ENCODE measurements at regions not wholly inside any gene's neighbourhood (a gene's known extent, or its start where the extent isn't known, plus 50 kb on each side); places are given as distances from the start of the nearest gene placed in this dataset.

DNA sequence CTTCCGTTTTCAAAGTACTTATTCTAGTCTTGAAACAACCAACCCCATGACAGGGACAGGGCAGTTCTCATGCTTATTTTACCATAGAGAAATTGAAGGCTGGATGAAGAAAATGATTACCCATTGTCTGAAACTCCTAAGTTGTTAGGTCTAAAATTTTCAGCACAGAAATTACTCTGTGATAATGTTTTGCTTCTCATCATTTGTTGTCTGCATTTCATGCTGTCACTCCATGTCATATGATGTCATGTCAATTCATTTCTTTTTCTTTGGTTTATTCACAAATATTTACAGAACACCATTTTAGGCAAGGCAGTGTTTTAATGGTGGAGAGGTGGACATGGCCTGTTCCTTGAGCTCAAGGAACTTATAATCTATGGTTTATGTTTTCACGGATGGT, 98.2 kb upstream of the RASGRP1 start:
- Histone ChIP-seq H3K36me3 (ENCODE audit: control insufficient read depth, insufficient read depth, low read length) (no peaks in the 10 kb centered on the region), H3K4me3 (ENCODE audit: low read depth, low read length) (no peak overlapping the region), H3K27me3 (ENCODE audit: control insufficient read depth, insufficient read depth, low read length) (no peaks in the 10 kb centered on the region), H3K27ac (ENCODE audit: low read depth, low read length) (no peak overlapping the region), H3K9ac (ENCODE audit: low read length) (no peak overlapping the region), H3K9me3 (ENCODE audit: control insufficient read depth, insufficient read depth, low read depth, low read length) (no peaks in the 10 kb centered on the region), H3K4me1 (ENCODE audit: control insufficient read depth, insufficient read depth, low read length) (no peaks in the 10 kb centered on the region; the same call in 1 of the 2 replicates)

DNA sequence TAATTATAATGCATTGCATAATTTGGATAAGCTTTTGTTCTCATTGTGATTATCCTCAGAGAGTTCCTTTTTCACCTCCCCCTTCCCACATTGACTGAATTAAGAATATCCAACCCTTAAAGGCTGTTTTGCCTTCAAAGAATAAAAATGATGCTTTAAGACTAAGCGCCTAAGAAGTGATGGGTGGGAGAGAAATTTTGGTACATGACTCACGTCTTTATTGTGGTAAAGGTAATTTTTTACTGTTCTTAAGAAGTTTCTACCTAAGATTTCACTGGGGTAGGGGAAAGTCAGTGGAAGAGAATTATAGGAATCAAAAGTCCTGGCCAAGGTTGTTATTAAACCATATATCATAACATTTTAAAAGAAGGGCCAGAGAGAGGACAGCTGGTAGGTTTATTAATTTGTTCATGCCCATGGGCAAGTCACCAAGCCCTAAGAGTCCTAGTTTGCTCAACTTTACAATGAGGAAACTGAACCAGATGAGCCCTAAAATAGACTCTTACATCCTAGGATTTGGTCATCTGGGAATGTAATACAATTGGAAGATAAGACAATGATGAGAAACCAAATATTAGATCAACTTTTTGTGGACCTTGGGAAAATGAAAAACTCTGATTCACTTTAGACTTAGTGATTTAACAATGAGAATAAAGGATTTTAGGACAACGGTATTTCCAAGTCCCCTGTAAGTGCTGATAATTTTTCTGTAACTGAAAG, 101.1 kb upstream of the RASGRP1 start:
- Histone ChIP-seq H3K4me3 (ENCODE audit: low read depth, low read length) (no peak overlapping the region), H3K27ac (ENCODE audit: low read depth, low read length) (no peak overlapping the region), H3K27me3 (ENCODE audit: control insufficient read depth, insufficient read depth, low read length) (no peaks in the 10 kb centered on the region)

DNA sequence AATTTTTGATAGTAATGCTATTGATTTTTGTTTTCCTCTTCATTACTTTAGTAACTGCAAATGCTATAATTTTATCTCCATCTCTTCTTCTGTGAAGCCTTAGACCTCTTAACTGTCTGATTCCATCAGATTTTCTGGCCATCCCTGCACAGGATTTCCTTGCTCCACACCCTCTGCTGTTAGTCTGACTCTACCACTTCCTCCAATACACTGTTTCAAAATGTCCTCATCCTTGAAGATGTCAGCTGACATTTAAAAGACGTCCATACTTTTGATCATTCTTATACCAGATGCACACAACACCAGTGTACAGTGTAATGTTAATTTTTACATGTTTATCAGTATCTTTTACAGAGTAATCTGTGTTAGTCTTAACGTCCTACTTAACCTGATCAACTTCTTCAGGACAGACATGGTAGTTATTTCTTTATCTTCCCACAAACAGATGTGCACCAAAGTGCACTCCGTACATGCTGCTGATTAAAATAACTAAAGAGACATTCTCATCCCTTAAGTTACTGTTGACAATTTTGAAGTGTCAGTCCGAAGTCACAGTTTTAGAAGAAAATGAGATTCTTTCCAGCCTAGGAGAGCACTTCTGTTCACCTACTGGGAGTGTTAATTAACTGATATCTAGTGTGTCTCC, 102.4 kb upstream of the RASGRP1 start:
- H3K4me3 ChIP-seq (ENCODE audit: low read depth, low read length): no peak overlapping the region
- no peak overlapping the region for H3K27ac ChIP-seq (ENCODE audit: low read depth, low read length)
- no peaks in the 10 kb centered on the region for H3K9me3 ChIP-seq (ENCODE audit: control insufficient read depth, insufficient read depth, low read depth, low read length)
- no peaks in the 10 kb centered on the region for H3K27me3 ChIP-seq (ENCODE audit: control insufficient read depth, insufficient read depth, low read length)
- H3K9ac ChIP-seq (ENCODE audit: low read length): no peak overlapping the region
- H3K4me1 ChIP-seq (ENCODE audit: control insufficient read depth, insufficient read depth, low read length): peaks cover 6% of the 10 kb centered on the region; the same call in 1 of the 2 replicates
- H3K36me3 ChIP-seq (ENCODE audit: control insufficient read depth, insufficient read depth, low read length): no peaks in the 10 kb centered on the region

More for the DNA sequence above, 101.1 kb upstream of the RASGRP1 start:
- no peak overlapping the region for H3K9ac ChIP-seq (ENCODE audit: low read length)
- peaks cover 6% of the 10 kb centered on the region; the same call in 1 of the 2 replicates for H3K4me1 ChIP-seq (ENCODE audit: control insufficient read depth, insufficient read depth, low read length)
- H3K36me3 ChIP-seq (ENCODE audit: control insufficient read depth, insufficient read depth, low read length): no peaks in the 10 kb centered on the region
- no peaks in the 10 kb centered on the region for H3K9me3 ChIP-seq (ENCODE audit: control insufficient read depth, insufficient read depth, low read depth, low read length)

DNA sequence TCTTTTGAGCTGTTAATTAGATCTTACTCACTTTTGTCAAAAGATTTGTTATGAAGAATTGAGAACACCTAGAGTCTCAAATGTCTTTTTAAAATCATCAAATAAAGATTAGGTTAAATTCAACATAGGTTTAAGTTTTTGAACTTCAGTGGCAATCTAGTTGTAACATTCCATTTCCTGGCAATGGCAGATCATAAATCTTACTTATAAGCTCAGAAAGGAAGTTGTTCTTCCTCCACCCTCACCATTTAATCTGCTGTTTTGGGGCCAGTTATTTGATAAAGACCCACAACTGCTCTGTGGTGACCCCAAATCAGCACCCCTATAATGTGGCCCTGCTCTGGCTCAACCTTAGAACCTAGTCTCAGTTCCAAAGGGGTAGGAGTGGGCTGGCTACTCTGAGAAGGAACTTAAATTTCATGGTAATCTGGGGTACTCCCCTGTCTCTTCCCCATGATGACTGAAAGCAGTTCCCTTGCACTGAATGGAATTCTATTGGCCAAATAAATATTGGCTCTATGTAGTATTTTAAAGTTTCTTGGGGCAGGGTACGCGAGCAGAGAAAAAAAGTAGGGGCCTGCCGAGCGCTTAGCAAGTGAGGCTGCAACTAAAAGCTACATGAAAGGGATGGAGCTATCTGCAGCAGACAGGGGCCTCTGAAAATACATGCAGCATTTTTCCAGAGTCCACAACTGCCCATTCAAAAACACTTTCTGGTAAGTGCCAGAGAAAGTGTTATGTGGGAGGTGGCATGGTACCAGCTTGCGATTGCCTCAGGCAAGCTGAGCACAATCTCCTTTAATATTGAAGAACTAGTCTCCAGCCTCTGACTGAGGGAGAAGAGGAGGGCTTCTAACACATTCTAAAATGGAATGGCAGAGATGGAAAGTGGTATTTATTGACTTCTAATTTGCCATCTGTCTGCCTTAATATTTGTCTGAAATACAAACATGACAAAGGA, 103.6 kb upstream of the RASGRP1 start:
- Histone ChIP-seq H3K27me3 (ENCODE audit: control insufficient read depth, insufficient read depth, low read length) (no peaks in the 10 kb centered on the region), H3K4me3 (ENCODE audit: low read depth, low read length) (no peak overlapping the region), H3K27ac (ENCODE audit: low read depth, low read length) (no peak overlapping the region), H3K4me1 (ENCODE audit: control insufficient read depth, insufficient read depth, low read length) (peaks cover 6% of the 10 kb centered on the region; the same call in 1 of the 2 replicates), H3K36me3 (ENCODE audit: control insufficient read depth, insufficient read depth, low read length) (no peaks in the 10 kb centered on the region), H3K9ac (ENCODE audit: low read length) (no peak overlapping the region), H3K9me3 (ENCODE audit: control insufficient read depth, insufficient read depth, low read depth, low read length) (no peaks in the 10 kb centered on the region)

DNA sequence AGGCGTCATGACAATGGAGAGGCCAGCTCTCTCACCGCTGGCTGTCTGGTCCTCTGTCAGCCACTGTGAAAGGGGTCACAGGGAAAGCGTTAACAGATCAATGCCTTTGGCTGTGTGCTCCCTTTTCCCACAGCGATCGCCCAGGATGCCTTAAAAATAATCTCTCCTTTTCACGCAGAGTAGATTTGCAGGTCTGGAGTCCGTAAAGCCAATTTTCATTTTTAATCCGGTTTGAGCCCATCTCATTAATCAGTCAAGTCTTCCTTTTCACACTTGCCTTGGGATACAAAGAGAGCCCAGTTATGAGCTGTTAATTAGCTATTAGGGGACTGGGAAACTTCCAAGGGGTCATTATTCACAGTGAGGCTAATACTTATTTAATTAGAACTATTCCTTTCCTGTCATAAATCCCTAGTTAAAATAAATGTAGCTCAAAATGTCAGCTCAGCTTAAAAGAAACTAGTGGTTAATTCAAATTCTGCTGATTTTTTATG, 104.3 kb upstream of the RASGRP1 start:
- Histone ChIP-seq H3K9me3 (ENCODE audit: control insufficient read depth, insufficient read depth, low read depth, low read length) (no peaks in the 10 kb centered on the region), H3K36me3 (ENCODE audit: control insufficient read depth, insufficient read depth, low read length) (no peaks in the 10 kb centered on the region), H3K27me3 (ENCODE audit: control insufficient read depth, insufficient read depth, low read length) (no peaks in the 10 kb centered on the region), H3K27ac (ENCODE audit: low read depth, low read length) (no peak overlapping the region), H3K9ac (ENCODE audit: low read length) (no peak overlapping the region), H3K4me3 (ENCODE audit: low read depth, low read length) (no peak overlapping the region), H3K4me1 (ENCODE audit: control insufficient read depth, insufficient read depth, low read length) (peaks cover 6% of the 10 kb centered on the region; the same call in 1 of the 2 replicates)

DNA sequence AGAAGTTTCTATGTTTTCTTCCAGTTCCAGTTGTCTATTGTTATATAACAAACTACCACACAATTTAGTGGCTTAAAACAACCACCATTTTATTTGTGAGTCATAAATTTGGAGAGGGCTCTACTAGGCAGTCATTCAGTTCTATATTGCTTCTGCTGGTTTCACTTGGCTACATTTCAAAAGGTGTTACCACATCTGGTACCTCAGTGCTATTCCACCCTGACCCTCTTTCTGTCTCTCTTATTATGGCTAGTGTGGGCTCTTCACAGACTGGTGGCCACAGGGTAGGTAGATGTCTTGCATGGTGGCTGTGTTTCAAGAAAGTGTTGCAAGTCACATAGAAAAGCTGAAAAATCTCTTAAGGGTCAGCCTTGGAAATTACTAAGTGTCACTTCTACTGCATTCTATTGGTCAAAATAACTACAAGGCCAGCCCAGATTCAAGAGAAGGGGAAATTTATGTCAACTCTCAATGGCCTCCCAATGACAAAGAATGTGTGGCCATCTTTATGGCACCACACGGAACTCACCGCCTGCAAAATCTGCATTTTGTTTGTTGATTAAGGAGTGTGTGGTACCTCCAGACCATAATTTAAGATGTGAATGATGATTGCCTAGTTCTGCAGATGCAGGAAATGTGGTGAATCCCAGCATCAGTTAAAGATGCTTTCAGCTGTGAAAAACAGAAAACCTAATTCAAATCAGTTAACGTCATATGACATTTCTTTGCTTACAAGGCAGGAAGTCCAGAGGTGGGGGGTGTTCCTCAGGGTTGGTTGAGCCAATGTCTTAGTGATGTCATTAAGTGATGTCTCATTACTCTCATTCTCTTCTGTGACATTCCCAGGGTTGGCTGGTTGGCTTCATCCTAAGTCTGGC, 105.8 kb upstream of the RASGRP1 start:
- H3K27ac ChIP-seq (ENCODE audit: low read depth, low read length): no peak overlapping the region
- H3K36me3 ChIP-seq (ENCODE audit: control insufficient read depth, insufficient read depth, low read length): no peaks in the 10 kb centered on the region
- no peaks in the 10 kb centered on the region for H3K9me3 ChIP-seq (ENCODE audit: control insufficient read depth, insufficient read depth, low read depth, low read length)
- no peak overlapping the region for H3K9ac ChIP-seq (ENCODE audit: low read length)
- peaks cover 6% of the 10 kb centered on the region; the same call in 1 of the 2 replicates for H3K4me1 ChIP-seq (ENCODE audit: control insufficient read depth, insufficient read depth, low read length)
- H3K4me3 ChIP-seq (ENCODE audit: low read depth, low read length): no peak overlapping the region
- H3K27me3 ChIP-seq (ENCODE audit: control insufficient read depth, insufficient read depth, low read length): no peaks in the 10 kb centered on the region

DNA sequence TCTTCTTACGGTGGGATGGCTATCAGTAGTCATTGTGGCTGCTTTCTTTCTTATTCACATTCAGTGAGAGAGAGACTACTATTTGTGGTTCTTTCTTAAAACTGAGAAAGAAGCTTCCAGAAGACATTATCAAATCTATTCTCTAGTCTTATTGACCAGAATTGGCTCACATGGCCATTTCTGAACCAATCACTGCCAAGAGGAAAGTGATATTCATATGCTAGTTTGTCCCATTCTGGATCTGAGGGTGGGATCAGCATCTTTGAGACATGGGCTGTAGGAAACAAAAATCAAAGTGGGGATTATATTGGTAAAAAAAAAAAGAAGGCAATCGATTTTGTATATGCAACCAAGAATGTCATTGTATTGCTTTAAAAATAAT, 106.4 kb upstream of the RASGRP1 start:
- no peak overlapping the region for H3K9ac ChIP-seq (ENCODE audit: low read length)
- no peaks in the 10 kb centered on the region for H3K36me3 ChIP-seq (ENCODE audit: control insufficient read depth, insufficient read depth, low read length)
- no peak overlapping the region for H3K4me3 ChIP-seq (ENCODE audit: low read depth, low read length)
- H3K27me3 ChIP-seq (ENCODE audit: control insufficient read depth, insufficient read depth, low read length): no peaks in the 10 kb centered on the region
- H3K27ac ChIP-seq (ENCODE audit: low read depth, low read length): no peak overlapping the region
- no peaks in the 10 kb centered on the region for H3K9me3 ChIP-seq (ENCODE audit: control insufficient read depth, insufficient read depth, low read depth, low read length)
- peaks cover 6% of the 10 kb centered on the region; the same call in 1 of the 2 replicates for H3K4me1 ChIP-seq (ENCODE audit: control insufficient read depth, insufficient read depth, low read length)

DNA sequence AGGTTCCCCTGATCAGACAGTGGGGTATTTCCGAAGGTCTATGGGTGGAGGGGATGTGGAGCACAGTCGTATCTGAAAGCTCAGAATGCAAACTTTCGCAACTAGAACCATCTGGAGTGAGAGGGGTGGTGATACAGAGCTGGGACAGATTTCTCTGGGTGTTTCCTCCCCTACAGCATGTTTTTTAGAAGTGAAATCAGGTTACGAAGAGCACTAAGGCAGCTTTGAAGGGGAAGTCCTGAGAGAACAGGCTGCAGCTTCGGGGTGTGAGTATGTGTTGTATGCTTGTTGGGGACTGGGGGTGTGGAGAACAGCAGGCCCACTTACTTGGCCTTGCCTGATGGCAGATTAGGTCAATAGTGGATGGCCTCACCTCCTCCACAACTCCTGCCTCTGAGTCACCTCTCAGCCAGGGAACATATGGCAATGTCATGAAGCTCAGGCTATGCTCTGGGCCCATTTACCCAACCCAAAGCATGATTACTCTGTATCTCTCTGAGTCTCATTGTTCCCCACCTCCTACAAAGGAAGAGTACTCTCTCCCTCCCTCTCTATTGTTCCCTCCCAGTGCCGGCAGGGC, 107.2 kb upstream of the RASGRP1 start:
- Histone ChIP-seq H3K27me3 (ENCODE audit: control insufficient read depth, insufficient read depth, low read length) (no peaks in the 10 kb centered on the region), H3K4me3 (ENCODE audit: low read depth, low read length) (no peak overlapping the region), H3K9me3 (ENCODE audit: control insufficient read depth, insufficient read depth, low read depth, low read length) (no peaks in the 10 kb centered on the region), H3K36me3 (ENCODE audit: control insufficient read depth, insufficient read depth, low read length) (no peaks in the 10 kb centered on the region), H3K9ac (ENCODE audit: low read length) (no peak overlapping the region), H3K4me1 (ENCODE audit: control insufficient read depth, insufficient read depth, low read length) (peaks cover 6% of the 10 kb centered on the region; the same call in 1 of the 2 replicates), H3K27ac (ENCODE audit: low read depth, low read length) (no peak overlapping the region)

DNA sequence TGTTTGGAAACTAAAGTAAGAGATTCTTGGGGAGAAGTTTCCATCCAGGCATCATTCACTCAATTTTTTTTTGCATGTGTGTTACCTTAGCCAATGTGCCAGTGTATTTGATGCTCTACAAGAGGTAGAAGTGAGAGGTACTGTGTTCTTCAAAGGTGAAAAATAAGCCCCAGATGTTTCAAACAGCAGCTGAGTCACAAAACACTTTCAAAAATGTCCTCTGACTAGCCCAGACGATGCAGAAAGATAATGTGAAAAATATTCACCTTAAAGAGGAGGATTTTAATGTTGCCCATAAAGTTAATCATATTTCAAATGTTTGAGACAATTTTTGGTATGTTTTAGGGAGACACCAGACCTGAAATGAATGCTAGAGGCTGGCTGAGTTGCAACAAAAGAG, 107.7 kb upstream of the RASGRP1 start:
- H3K27ac ChIP-seq (ENCODE audit: low read depth, low read length): no peak overlapping the region
- H3K4me3 ChIP-seq (ENCODE audit: low read depth, low read length): no peak overlapping the region
- no peaks in the 10 kb centered on the region for H3K36me3 ChIP-seq (ENCODE audit: control insufficient read depth, insufficient read depth, low read length)
- no peaks in the 10 kb centered on the region for H3K27me3 ChIP-seq (ENCODE audit: control insufficient read depth, insufficient read depth, low read length)
- H3K9me3 ChIP-seq (ENCODE audit: control insufficient read depth, insufficient read depth, low read depth, low read length): no peaks in the 10 kb centered on the region
- H3K9ac ChIP-seq (ENCODE audit: low read length): no peak overlapping the region
- peaks cover 6% of the 10 kb centered on the region; the same call in 1 of the 2 replicates for H3K4me1 ChIP-seq (ENCODE audit: control insufficient read depth, insufficient read depth, low read length)

Measured in HUES6 (cell line).